ENCODE measurements at regions not wholly inside any gene's neighbourhood (a gene's known extent, or its start where the extent isn't known, plus 50 kb on each side); places are given as distances from the start of the nearest gene placed in this dataset.
A peak's percentile ranks its signal among the peaks of the same experiment; 100 is the strongest.

GRCh38 chr20:63095718-63096654 lies 89.2 kb upstream of the BHLHE23 start:
- 70% methylated on average over 21 of the region's 21 CpGs for WGBS
- Histone ChIP-seq H3K27me3 (ENCODE audit: control insufficient read depth, insufficient read depth) (no peaks in the 10 kb centered on the region), H3K9me3 (ENCODE audit: control insufficient read depth, low read length) (no peaks in the 10 kb centered on the region), H3K27ac (ENCODE audit: low read length) (no peak overlapping the region), H3K4me1 (ENCODE audit: control insufficient read depth, insufficient read depth, low read length) (no peaks in the 10 kb centered on the region), H3K4me3 (ENCODE audit: low read length) (no peak overlapping the region)
- ATAC-seq (no peak), DNase-seq (peak in 2 of 3 donors; percentile 4 to 12)
- intact Hi-C loops (cut with DNase I): no loop called here

- ATAC-seq (no peak), DNase-seq (no peak)
- 75% methylated on average over 22 of the region's 22 CpGs for WGBS
- H3K4me3 ChIP-seq (ENCODE audit: low read length): no peak overlapping the region
- H3K27me3 ChIP-seq (ENCODE audit: control insufficient read depth, insufficient read depth): no peaks in the 10 kb centered on the region
- intact Hi-C loops (cut with DNase I): no loop called here
- H3K9me3 ChIP-seq (ENCODE audit: control insufficient read depth, low read length): no peaks in the 10 kb centered on the region
- no peak overlapping the region for H3K27ac ChIP-seq (ENCODE audit: low read length)
- H3K4me1 ChIP-seq (ENCODE audit: control insufficient read depth, insufficient read depth, low read length): no peaks in the 10 kb centered on the region
These were observed 88.2 kb upstream of the BHLHE23 start for GRCh38 chr20:63094767-63095499.

GRCh38 chr20:63093966-63094766 lies 87.4 kb upstream of the BHLHE23 start:
- Histone ChIP-seq H3K27ac (ENCODE audit: low read length) (no peak overlapping the region), H3K27me3 (ENCODE audit: control insufficient read depth, insufficient read depth) (no peaks in the 10 kb centered on the region), H3K4me3 (ENCODE audit: low read length) (no peak overlapping the region), H3K9me3 (ENCODE audit: control insufficient read depth, low read length) (no peaks in the 10 kb centered on the region), H3K4me1 (ENCODE audit: control insufficient read depth, insufficient read depth, low read length) (no peaks in the 10 kb centered on the region)
- intact Hi-C loops (cut with DNase I): no loop called here
- ATAC-seq (no peak), DNase-seq (peak in 1 of 3 donors; percentile 12)
- WGBS: 66% methylated on average over 23 of the region's 37 CpGs

GRCh38 chr20:63092660-63093215 lies 86.0 kb upstream of the BHLHE23 start:
- Histone ChIP-seq H3K27ac (ENCODE audit: low read length) (no peak overlapping the region), H3K27me3 (ENCODE audit: control insufficient read depth, insufficient read depth) (no peaks in the 10 kb centered on the region), H3K4me3 (ENCODE audit: low read length) (no peak overlapping the region), H3K9me3 (ENCODE audit: control insufficient read depth, low read length) (no peaks in the 10 kb centered on the region), H3K4me1 (ENCODE audit: control insufficient read depth, insufficient read depth, low read length) (no peaks in the 10 kb centered on the region)
- intact Hi-C loops (cut with DNase I): no loop called here
- DNase-seq (peak in 1 of 3 donors; percentile 9), ATAC-seq (no peak)
- 69% methylated on average over 25 of the region's 25 CpGs for WGBS

GRCh38 chr20:63091901-63092659 lies 85.3 kb upstream of the BHLHE23 start:
- Histone ChIP-seq H3K4me1 (ENCODE audit: control insufficient read depth, insufficient read depth, low read length) (no peaks in the 10 kb centered on the region), H3K4me3 (ENCODE audit: low read length) (no peak overlapping the region), H3K9me3 (ENCODE audit: control insufficient read depth, low read length) (no peaks in the 10 kb centered on the region), H3K27ac (ENCODE audit: low read length) (no peak overlapping the region), H3K27me3 (ENCODE audit: control insufficient read depth, insufficient read depth) (no peaks in the 10 kb centered on the region)
- ATAC-seq (no peak), DNase-seq (peak in 1 of 3 donors; percentile 11)
- intact Hi-C loops (cut with DNase I): no loop called here
- 75% methylated on average over 31 of the region's 31 CpGs for WGBS

GRCh38 chr20:63090682-63091571 lies 84.2 kb upstream of the BHLHE23 start:
- Histone ChIP-seq H3K27ac (ENCODE audit: low read length) (no peak overlapping the region), H3K9me3 (ENCODE audit: control insufficient read depth, low read length) (no peaks in the 10 kb centered on the region), H3K27me3 (ENCODE audit: control insufficient read depth, insufficient read depth) (no peaks in the 10 kb centered on the region), H3K4me1 (ENCODE audit: control insufficient read depth, insufficient read depth, low read length) (no peaks in the 10 kb centered on the region), H3K4me3 (ENCODE audit: low read length) (no peak overlapping the region)
- DNase-seq (peak in 2 of 3 donors; percentile 27 to 30), ATAC-seq (no peak)
- intact Hi-C loops (cut with DNase I): no loop called here
- 78% methylated on average over 30 of the region's 30 CpGs for WGBS

- intact Hi-C loops (cut with DNase I): no loop called here
- H3K27ac ChIP-seq (ENCODE audit: low read length): no peak overlapping the region
- no peaks in the 10 kb centered on the region for H3K27me3 ChIP-seq (ENCODE audit: control insufficient read depth, insufficient read depth)
- H3K9me3 ChIP-seq (ENCODE audit: control insufficient read depth, low read length): no peaks in the 10 kb centered on the region
- ATAC-seq: no peak
- H3K4me1 ChIP-seq (ENCODE audit: control insufficient read depth, insufficient read depth, low read length): no peaks in the 10 kb centered on the region
- 80% methylated on average over 7 of the region's 7 CpGs for WGBS
- peak in 1 of 3 donors; percentile 7 for DNase-seq
- no peak overlapping the region for H3K4me3 ChIP-seq (ENCODE audit: low read length)
These were observed 83.3 kb upstream of the BHLHE23 start for GRCh38 chr20:63090052-63090451.

- DNase-seq (peak in 1 of 3 donors; percentile 22), ATAC-seq (no peak)
- H3K27me3 ChIP-seq (ENCODE audit: control insufficient read depth, insufficient read depth): no peaks in the 10 kb centered on the region
- no peaks in the 10 kb centered on the region for H3K4me1 ChIP-seq (ENCODE audit: control insufficient read depth, insufficient read depth, low read length)
- no peak overlapping the region for H3K4me3 ChIP-seq (ENCODE audit: low read length)
- H3K27ac ChIP-seq (ENCODE audit: low read length): no peak overlapping the region
- 79% methylated on average over 37 of the region's 37 CpGs for WGBS
- intact Hi-C loops (cut with DNase I): no loop called here
- H3K9me3 ChIP-seq (ENCODE audit: control insufficient read depth, low read length): no peaks in the 10 kb centered on the region
These were observed 82.5 kb upstream of the BHLHE23 start for GRCh38 chr20:63089051-63089907.

Measured in right cardiac atrium (tissue), 5 donors.